HepG2 (cell line): ENCODE measurements at regions not wholly inside any gene's neighbourhood (a gene's known extent, or its start where the extent isn't known, plus 50 kb on each side); places are given as distances from the start of the nearest gene placed in this dataset.
"Not testable (repeated sequence)": the region's sequence is repeated elsewhere in the genome, so short reads cannot be mapped to it uniquely, and the experiment has no call there.

Experiments
- ATAC-seq: fragments of 200-7000 bp; cut with Tn5 transposase; 3 replicates; pipeline ENCODE4 v1.9.1; 2020; ENCODE audit warnings: mild to moderate bottlenecking, moderate library complexity
- BruUV-seq: library from RNA; stranded (reverse); fragments of 400-500 nt; replicated peaks from 2 replicates; lab custom pipeline; 2021; lab: Mats Ljungman, UMichigan
- CTCF ChIA-PET: fragments of 300-600 bp; formaldehyde crosslinking; extraction: SDS; loops from one replicate; lab custom pipeline; 2021; ENCODE audit warnings: low total read pairs, inconsistent platforms, low intra/inter-chr PET ratio; lab: Yijun Ruan, JAX
- POLR2A ChIA-PET: fragments of 350-600 bp; sonication (Branson Sonifier 250); formaldehyde crosslinking; loops from one replicate; lab custom pipeline; 2020; ENCODE audit warnings: antibody characterized with exemption, inconsistent platforms; lab: Yijun Ruan, JAX
- DNase-seq: peaks from one replicate; pipeline ENCODE4 v3.0.0-alpha.2; 2015; ENCODE audit warnings: low spot score
- FAIRE-seq: peaks from 3 replicates; lab custom pipeline; 2011; peaks lifted over from hg19 to GRCh38; lab: Jason Lieb, UNC
- H2AFZ ChIP-seq: one replicate; pipeline ENCODE4 v1.6.1; 2011; ENCODE audit warnings: low read length, inconsistent platforms
- H3K27ac ChIP-seq: fragments of 300-600 bp; 3 replicates; pipeline ENCODE4 v1.8.0; 2011; ENCODE audit warnings: mixed run types, mild to moderate bottlenecking, mixed read lengths, low read length, inconsistent platforms; ENCODE audit not compliant: insufficient read depth; ENCODE audit errors: extremely low read length
- H3K27me3 ChIP-seq, 2 experiments: fragments of 200-600 bp in 1 of 2; 2 replicates in 1 of 2; 3 replicates in 1 of 2; pipeline versions ENCODE4 v1.6.0 to v1.8.0; 2011; ENCODE audit warnings: low read length in 2 of 2, mild to moderate bottlenecking in 2 of 2, moderate library complexity in 2 of 2, inconsistent platforms in 1 of 2; ENCODE audit not compliant: insufficient read depth in 2 of 2, control insufficient read depth in 1 of 2
- H3K36me3 ChIP-seq, 2 experiments: fragments of 200-600 bp in 1 of 2; replicated peaks in 1 of 2; 2 replicates in 1 of 2; 3 replicates in 1 of 2; pipeline versions ENCODE4 v1.5.1 to v1.8.0; 2011; ENCODE audit warnings: low read length in 2 of 2, inconsistent platforms in 1 of 2; ENCODE audit not compliant: insufficient read depth in 2 of 2, control insufficient read depth in 1 of 2
- H3K4me1 ChIP-seq: 2 replicates; pipeline ENCODE4 v1.5.1; 2012; ENCODE audit warnings: low read length, inconsistent platforms; ENCODE audit not compliant: insufficient read depth
- H3K4me2 ChIP-seq: 2 replicates; pipeline ENCODE4 v1.6.0; 2011; ENCODE audit warnings: low read depth, low read length, inconsistent platforms
- H3K4me3 ChIP-seq, 3 experiments: fragments of 200-600 bp in 1 of 3; sonication (generic), shearing (Covaris generic) in 1 of 3; replicated peaks in 1 of 3; 2 replicates each; pipeline ENCODE4 v1.5.1; 2011 to 2016; ENCODE audit warnings: low read length in 3 of 3, inconsistent platforms in 2 of 3, low read depth in 2 of 3, mild to moderate bottlenecking in 2 of 3, control low read depth in 1 of 3, mixed read lengths in 1 of 3; ENCODE audit not compliant: insufficient read depth in 1 of 3
- H3K79me2 ChIP-seq: one replicate; pipeline ENCODE4 v1.6.1; 2011; ENCODE audit warnings: low read length, inconsistent platforms; ENCODE audit not compliant: insufficient read depth
- H3K9ac ChIP-seq: 2 replicates; pipeline ENCODE4 v1.6.0; 2011; ENCODE audit warnings: mild to moderate bottlenecking, low read depth, low read length, inconsistent platforms; ENCODE audit not compliant: insufficient read depth
- H3K9me3 ChIP-seq: 2 replicates; pipeline ENCODE4 v1.5.1; 2012; ENCODE audit warnings: mild to moderate bottlenecking, low read length
- H4K20me1 ChIP-seq: 2 replicates; pipeline ENCODE4 v1.6.0; 2011; ENCODE audit warnings: inconsistent platforms, mild to moderate bottlenecking, low read length, moderate library complexity; ENCODE audit not compliant: insufficient read depth
- ATF7-NPFF ChIP-seq: sonication (generic); formaldehyde crosslinking; IDR thresholded peaks from 2 replicates; pipeline ENCODE4 v1.8.1; 2023; ENCODE audit warnings: mild to moderate bottlenecking, low read depth, missing genetic modification reagents, moderate library complexity
- CCDC6 ChIP-seq: sonication (generic); formaldehyde crosslinking; IDR thresholded peaks from 2 replicates; pipeline ENCODE4 v1.8.1; 2022; ENCODE audit warnings: mild to moderate bottlenecking, missing genetic modification reagents, moderate library complexity
- MTA3 ChIP-seq: sonication (generic); formaldehyde crosslinking; IDR thresholded peaks from 2 replicates; pipeline ENCODE4 v1.4.0; 2020; ENCODE audit warnings: missing genetic modification reagents
- SOX13 ChIP-seq, 3 experiments: fragments of 450-650 bp in 1 of 3; sonication (generic) in 1 of 3; formaldehyde crosslinking in 1 of 3; IDR thresholded peaks in 2 of 3; conservative IDR thresholded peaks in 1 of 3; 2 replicates each; pipeline versions ENCODE4 v1.5.0 to v1.6.1; 2016 to 2020; ENCODE audit warnings: antibody characterized with exemption in 1 of 3, mild to moderate bottlenecking in 1 of 3, missing compliant biosample characterization in 1 of 3, missing genetic modification reagents in 1 of 3, moderate library complexity in 1 of 3
- SRSF4 ChIP-seq: fragments of 200-400 bp; formaldehyde crosslinking; IDR thresholded peaks from one replicate; pipeline ENCODE4 v1.6.1; 2018; ENCODE audit warnings: mild to moderate bottlenecking, low read depth, low read length, moderate library complexity; ENCODE audit not compliant: poor library complexity, severe bottlenecking
- ZNF546 ChIP-seq: sonication (generic); formaldehyde crosslinking; conservative IDR thresholded peaks from 2 replicates; pipeline ENCODE4 v1.8.1; 2023; ENCODE audit warnings: mild to moderate bottlenecking, missing genetic modification reagents
- ZNF850 ChIP-seq: sonication (generic); formaldehyde crosslinking; conservative IDR thresholded peaks from 2 replicates; pipeline ENCODE4 v1.9.0; 2021; ENCODE audit warnings: mild to moderate bottlenecking, missing genetic modification reagents
- WGBS: methylation state at CpG from one replicate; pipeline ENCODE4 v1.1.6; 2017; ENCODE audit warnings: low lambda C conversion rate; 5-methylcytosine and 5-hydroxymethylcytosine counted together
- in situ Hi-C: cut with HindIII; loops from 2 replicates; pipeline ENCODE4 v1.10.0; 2017; ENCODE audit warnings: low pct_unique_long_range_greater_than_20kb; ENCODE audit not compliant: extremely low pct_ligation_motif_present
- intact Hi-C: fragments of 100-400 bp; cut with micrococcal nuclease; formaldehyde crosslinking; loops from one replicate; pipeline ENCODE4 v1.10.0; 2022; ENCODE audit not compliant: unreplicated experiment
- TF ChIP-seq, protein P1 (sequence below): sonication (generic); formaldehyde crosslinking; IDR thresholded peaks from 2 replicates; pipeline ENCODE4 v1.4.0; 2020; ENCODE audit warnings: missing genetic modification reagents

DNA sequence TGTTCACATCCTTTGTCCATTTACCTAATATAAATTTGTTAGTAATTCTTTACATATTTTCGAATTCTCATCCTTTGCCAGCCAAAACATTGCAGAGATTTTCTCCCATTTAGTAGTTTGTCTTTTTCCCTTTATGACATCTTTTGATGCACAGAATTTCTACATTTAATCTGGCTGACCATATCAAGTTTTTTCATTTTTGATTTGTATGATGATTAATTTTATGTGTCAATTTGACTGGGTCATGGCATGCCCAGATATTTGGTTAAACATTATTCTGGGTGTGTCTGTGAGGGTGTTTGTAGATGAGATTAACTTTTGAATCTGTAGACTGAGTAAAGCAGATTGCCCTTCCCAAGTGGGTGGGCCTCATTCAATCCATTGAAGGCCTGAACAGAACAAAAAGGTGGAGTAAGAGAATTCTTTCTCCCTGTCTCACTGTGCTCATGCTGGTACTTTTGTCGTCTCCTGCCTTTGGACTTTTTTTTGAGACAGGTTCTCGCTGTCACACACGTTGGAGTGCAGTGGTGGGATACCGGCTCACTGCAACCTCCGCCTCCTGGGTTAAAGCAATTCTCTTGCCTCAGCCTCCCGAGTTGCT lies 72.1 kb upstream of the EPB41L1 start:
- BruUV-seq: no TSS peak
- WGBS: 41% methylated on average over 7 of the region's 7 CpGs
- no peaks in the 10 kb centered on the region for H3K36me3 ChIP-seq
- FAIRE-seq: no peak
- H3K27me3 ChIP-seq: 0 out of 5 replicates have a peak, but pooled peaks cover 0 to 4% of the 10 kb centered on the region in 2 experiments
- H3K27ac ChIP-seq: no peak overlapping the region
- no peaks in the 10 kb centered on the region for H4K20me1 ChIP-seq
- DNase-seq: no peak
- H2AFZ ChIP-seq: no peak overlapping the region
- no peaks in the 10 kb centered on the region for H3K79me2 ChIP-seq
- H3K4me1 ChIP-seq: peaks cover 24% of the 10 kb centered on the region
- in situ Hi-C loops: no loop called here
- H3K9me3 ChIP-seq: peaks cover 5% of the 10 kb centered on the region; the same call in 1 of the 2 replicates
- no peak overlapping the region for H3K4me2 ChIP-seq
- no peak for ATAC-seq
- CTCF ChIA-PET: no interaction called here
- intact Hi-C loops: no loop called here
- no peak overlapping the region for H3K9ac ChIP-seq
- POLR2A ChIA-PET: no interaction called here
- TF ChIP-seq, protein P1, sequence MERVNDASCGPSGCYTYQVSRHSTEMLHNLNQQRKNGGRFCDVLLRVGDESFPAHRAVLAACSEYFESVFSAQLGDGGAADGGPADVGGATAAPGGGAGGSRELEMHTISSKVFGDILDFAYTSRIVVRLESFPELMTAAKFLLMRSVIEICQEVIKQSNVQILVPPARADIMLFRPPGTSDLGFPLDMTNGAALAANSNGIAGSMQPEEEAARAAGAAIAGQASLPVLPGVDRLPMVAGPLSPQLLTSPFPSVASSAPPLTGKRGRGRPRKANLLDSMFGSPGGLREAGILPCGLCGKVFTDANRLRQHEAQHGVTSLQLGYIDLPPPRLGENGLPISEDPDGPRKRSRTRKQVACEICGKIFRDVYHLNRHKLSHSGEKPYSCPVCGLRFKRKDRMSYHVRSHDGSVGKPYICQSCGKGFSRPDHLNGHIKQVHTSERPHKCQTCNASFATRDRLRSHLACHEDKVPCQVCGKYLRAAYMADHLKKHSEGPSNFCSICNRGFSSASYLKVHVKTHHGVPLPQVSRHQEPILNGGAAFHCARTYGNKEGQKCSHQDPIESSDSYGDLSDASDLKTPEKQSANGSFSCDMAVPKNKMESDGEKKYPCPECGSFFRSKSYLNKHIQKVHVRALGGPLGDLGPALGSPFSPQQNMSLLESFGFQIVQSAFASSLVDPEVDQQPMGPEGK (CRISPR knock-in tag): no peak
- no peak for TF ChIP-seq SRSF4
- TF ChIP-seq SOX13 (IDR thresholded peaks at IDR 0.05): no peak
- 0 out of 4 replicates have a peak, but pooled peaks of 1 of the 2 experiments have one; percentile 15 for TF ChIP-seq SOX13 (CRISPR knock-in tag; conservative IDR thresholded peaks at IDR 0.05 in 1 of 2, IDR thresholded peaks at IDR 0.05 in 1 of 2)
- TF ChIP-seq ATF7-NPFF: no peak
- TF ChIP-seq MTA3 (CRISPR knock-in tag): no peak
- TF ChIP-seq ZNF546 (CRISPR knock-in tag): no peak
- no peak for TF ChIP-seq ZNF850
- TF ChIP-seq CCDC6 (CRISPR knock-in tag): no peak
- no peak overlapping the region for H3K4me3 ChIP-seq

DNA sequence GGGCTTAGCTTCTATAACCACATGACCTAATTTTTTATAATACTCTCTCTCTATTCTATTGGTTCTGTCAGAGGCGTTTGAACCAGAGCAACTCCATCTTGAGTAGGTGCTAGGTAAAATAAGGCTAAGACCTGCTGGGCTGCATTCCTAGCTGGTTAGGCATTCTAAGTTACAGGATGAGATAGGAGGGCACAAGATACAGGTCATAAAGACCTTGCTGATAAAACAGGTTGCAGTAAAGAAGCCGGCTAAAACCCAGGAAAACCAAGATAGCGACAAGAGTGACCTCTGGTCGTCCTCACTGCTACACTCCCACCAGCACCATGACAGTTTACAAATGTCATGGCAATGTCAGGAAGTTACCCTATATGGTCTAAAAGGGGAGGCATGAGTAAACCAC lies 71.3 kb upstream of the EPB41L1 start:
- intact Hi-C loops, H3K9me3 ChIP-seq, H3K4me3 ChIP-seq, H3K27me3 ChIP-seq, in situ Hi-C loops, DNase-seq, H3K27ac ChIP-seq, BruUV-seq, H4K20me1 ChIP-seq, H3K79me2 ChIP-seq, POLR2A ChIA-PET, ATAC-seq, H3K4me2 ChIP-seq, FAIRE-seq, CTCF ChIA-PET, H2AFZ ChIP-seq, H3K9ac ChIP-seq, H3K36me3 ChIP-seq: not testable (repeated sequence)
- peaks cover 24% of the 10 kb centered on the region for H3K4me1 ChIP-seq
- 23% methylated on average over 4 of the region's 4 CpGs for WGBS
